ENCODE measurements at regions not wholly inside any gene's neighbourhood (a gene's known extent, or its start where the extent isn't known, plus 50 kb on each side); places are given as distances from the start of the nearest gene placed in this dataset.
"Not testable (repeated sequence)": the region's sequence is repeated elsewhere in the genome, so short reads cannot be mapped to it uniquely, and the experiment has no call there.

DNA sequence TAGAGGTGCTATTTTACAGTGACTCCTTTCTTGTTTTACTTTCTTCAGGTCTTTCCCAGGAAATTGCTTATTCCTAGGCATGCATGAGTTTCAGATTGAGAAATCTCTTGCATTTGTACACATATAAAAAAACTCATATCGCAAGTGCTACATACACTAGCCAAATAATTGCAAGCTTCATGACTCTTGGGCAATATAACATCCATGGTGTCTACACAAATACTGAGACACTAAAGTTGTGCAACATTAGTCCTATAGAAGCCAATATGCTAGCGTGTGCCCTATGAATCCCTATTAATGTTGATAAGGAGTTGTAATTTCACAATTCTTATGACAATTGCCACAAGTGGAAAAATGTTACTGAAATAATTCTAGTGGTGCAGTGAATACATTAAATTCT is 591.0 kb downstream of the ADGRL2 start:
- no peak for DNase-seq

DNA sequence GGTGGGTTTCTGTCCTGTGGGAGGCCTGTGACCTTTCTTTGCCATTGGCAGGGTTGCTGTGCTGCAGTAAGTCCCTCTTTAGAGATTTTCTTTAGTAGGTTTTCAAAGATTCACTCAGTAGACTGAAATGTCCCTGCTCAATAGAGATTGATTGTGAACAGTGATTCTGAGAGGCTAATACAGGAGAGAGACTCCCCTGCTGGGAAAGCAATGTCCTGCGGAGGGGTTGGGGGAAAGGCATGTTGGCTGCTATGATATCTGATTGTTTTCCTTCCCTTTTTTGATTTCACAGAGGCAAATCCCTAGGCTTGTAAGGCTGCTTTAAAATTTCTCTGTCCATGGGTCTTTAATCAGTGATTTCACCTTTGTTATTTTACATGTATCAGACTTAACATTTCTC is 589.9 kb downstream of the ADGRL2 start:
- no peak for DNase-seq

DNA sequence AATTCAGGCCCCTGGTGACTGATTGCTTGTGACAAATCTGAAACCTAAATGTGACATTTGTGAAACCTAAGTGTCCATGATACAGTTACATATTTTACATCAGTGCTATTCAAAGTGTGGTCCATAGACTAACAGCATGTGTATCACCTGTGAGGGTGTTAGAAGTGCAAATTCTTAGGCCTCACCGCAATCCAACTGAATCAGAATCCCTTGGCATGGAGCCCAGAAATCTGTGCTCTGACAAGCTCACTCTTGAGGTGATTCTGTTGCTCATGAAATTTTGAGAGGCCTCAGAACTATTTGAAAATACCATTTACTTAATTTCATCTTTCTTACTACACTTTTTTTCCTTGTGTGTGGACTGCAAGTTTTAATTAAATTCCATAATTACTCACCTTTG is 587.9 kb downstream of the ADGRL2 start:
- no peak for DNase-seq

DNA sequence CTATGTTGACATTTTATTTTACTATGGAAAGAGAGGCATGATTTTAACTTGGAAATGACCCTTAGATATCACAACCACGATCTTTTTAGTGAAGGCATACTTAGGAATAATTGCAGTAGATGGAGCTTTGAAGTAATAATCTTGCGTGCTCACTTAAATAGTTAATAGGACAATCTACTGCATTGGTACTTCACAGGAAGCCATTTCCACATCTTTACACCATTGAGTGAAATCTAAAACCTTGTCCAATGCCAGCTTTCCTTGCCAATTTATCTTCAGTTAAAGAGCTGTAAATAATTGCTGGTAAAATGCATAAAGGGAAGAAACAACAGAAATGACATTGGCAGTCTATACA is 586.3 kb downstream of the ADGRL2 start:
- no peak for DNase-seq

DNA sequence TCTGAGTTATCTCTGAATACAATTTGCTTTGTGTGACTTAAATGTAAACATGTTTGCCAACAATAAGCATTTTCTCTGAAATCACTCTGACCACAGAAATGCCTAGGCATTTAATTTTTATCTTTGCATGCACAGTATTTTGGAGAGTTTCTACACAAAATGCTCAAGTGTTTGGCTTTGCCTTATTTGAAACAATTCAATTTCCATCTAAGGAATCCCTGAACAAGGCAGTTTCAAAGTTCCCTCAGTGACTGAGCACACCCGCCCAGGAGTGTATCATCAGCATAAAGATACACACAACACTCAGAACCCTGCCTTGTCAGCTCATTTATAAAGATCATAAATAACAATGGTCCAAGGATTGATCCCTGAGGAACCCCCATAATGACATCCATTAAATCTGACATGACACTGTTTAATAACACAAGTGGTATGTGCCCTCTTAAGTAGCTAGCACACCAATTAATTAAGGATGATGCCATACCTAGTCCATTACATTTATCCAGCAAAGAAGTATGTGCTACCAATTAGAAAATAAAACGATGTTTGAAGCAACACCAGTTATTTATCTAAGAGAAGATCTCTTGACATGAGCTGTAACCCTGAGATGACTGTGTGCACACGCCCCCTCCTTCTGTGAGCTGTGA is 585.8 kb downstream of the ADGRL2 start:
- DNase-seq: no peak

DNA sequence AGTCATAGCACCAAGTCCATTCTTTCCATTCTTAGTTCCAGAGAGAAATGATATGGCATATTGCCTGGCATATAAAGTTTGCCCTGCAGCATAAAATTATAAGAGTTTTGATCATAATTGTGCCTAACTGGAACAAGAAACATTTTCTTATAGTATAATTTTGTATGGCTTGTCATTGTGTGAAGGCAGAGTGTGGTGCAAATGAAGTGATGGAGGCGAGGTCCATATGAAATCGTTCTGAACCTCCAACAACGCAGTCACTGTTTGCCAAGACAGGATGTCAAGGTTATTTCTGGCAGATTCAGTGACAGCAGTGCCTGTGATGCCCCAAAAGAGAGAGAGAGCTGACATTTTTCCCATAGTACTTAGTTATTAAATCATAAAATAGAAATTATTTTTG is 584.0 kb downstream of the ADGRL2 start:
- no peak for DNase-seq

DNA sequence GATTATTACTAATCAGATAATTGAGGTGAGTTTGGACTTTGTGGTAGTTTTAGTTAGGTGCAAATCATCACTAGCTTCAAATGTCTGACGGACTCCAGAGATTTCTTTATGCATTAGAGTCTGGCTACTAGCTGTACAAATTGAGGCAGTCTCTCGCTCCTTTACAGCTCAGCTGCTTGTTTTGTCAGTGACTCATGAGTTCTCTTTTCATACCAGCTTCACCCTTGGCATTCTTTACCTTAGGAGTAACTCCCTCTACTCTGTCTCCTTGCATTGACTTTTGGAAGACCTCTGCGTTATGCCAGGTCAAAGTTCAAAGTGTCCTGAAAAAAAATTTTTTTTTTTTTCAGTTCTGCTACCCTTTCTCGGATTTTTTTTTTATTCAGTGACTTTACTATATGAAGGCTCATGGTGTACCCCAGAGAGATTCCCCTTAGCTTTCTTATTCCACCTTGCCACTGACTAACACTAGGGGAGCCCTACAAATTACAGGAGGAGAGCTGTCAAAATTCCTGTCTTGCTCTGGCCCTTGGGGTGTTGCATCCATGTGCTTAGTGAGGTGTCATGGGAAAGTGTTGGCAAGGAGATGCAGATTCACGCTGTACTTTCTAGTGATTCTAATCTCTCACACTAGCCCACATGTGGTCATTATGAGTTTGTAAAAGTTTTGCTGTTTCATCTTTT is 576.6 kb downstream of the ADGRL2 start:
- no peak for DNase-seq

DNA sequence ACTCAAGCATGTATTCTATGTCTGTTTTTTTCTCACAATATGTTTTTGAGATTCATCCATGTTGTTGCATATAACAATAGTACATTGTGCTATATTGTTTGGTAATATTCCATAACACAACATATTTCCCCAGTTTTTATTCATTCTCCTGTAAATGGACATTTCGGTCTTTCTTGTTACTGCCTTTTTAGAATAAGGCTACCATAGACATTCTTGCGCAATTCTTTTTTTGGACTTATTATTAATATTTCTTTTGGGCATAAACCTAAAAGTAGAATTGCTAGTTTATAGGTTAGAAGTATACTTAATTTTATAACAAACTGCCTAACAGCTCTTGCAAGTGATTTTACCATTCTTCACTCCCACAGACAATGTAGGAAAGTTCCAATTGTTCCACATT is 573.0 kb downstream of the ADGRL2 start:
- no peak for DNase-seq

DNA sequence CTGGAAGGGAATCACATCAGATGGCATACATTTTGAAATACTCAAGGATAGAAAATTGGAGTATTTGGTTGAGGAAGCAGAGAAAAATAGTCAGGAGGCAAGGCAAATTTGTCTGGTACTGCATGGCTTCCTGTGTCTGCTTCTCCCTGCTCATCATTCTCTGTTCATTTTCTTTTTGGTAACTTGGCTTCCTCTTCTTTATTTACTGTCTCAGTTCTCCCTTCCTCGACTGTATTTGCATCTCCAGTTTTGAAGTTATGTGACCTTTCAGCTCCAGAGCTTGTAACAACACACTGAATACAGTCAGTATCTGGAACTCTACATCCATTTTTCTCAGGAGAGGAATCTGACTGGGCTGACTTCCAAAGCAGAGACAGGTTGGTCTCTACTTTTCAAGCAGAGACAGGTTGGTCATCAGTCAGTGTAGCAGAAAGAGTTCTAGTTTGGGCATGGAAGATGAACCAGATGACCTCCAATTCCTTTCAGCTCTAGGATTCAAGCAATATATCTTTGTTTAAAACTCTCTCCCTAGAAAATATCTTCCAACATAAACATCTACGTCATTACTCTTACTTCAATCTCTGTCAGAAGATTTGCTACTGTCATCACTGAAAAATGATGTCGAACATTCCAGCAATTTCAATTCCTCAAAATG is 571.2 kb downstream of the ADGRL2 start:
- no peak for DNase-seq

DNA sequence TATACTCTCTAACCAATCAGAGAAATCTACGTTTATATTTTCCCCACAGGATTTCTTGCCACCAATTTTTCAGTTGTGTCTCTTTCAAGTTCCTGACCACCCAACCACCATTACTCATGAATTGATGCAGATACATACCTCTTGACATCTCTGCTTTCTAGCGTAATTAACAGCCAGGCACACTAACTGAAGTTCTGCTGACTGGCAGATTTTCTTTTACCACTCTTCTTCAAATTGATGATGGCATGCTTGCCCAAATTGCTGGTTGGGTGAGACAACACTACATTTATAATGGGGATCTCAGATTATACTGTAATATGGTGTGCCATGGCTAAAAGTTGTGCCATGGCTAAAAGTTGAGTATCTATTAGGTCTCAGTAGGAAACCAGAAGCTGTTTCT is 566.7 kb downstream of the ADGRL2 start:
- no peak for DNase-seq

DNA sequence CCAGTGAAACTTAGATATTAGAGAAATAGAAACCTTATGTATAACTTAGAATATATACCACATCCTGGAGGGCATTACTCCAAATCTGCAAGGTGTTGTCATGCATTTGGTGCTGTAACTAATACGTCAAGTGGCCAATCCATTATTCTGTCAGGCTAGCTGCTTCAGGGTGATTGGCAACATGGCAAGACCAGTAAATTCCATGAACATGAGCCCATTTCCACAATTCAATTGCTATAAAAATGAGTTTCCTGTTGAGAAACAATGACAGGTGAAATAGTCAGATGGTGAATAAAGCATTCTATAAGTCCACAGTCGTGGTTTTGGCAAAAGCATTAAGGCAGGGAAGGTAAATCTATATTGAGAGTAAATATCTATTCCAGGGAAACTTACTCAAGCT is 566.0 kb downstream of the ADGRL2 start:
- no peak for DNase-seq

DNA sequence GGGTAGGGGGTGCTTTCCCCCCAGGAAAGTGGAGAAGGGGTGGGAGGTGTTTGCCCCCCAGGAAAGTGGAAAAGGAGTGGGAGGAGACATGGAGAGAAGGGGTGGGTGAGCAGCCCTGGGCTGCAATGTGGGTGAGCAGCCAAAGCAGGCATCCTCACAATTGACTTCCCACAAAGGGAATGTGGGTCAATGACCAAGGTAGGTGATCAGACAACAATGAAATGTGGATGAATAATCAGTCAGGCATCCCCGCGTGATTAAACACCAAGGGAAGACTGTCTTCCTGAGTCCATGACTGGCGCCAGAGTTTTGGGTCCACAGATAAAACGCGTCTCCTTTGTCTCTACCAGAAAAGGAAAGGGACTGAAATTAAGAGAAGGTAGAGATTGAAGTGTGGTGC is 558.8 kb downstream of the ADGRL2 start:
- DNase-seq: not testable (repeated sequence)

DNA sequence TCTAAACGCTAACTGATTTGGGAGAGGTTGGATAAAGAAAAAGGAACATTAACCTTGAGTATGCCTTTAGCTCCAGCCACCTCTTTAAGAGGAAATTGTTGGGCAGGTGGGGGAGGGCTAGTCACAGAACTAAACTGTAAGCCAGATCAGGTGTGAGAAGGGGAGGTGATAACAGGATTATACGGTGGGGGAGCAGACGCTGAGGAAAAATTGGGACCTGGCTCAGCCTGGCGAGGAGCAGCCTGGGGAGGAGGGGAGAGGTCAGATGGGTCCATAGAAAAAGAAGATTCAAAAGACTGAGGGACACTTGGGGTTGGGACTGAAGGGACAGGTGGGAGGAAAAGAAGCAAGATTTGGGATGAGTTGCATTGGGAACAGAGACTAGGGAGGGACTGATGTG is 558.0 kb downstream of the ADGRL2 start:
- DNase-seq: not testable (repeated sequence)

DNA sequence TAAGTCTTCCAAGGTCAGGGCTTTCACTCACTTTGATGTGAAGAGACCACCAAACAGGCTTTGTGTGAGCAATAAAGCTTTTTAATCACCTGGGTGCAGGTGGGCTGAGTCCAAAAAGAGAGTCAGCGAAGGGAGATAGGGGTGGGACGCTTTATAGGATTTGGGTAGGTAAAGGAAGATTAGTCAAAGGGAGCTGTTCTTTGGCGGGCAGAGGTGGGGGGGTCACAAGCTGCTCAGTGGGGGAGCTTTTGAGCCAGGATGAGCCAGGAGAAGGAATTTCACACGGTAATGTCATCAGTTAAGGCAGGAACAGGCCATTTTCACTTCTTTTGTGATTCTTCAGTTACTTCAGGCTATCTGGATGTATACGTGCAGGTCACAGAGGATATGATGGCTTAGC is 553.8 kb downstream of the ADGRL2 start:
- DNase-seq: not testable (repeated sequence)

DNA sequence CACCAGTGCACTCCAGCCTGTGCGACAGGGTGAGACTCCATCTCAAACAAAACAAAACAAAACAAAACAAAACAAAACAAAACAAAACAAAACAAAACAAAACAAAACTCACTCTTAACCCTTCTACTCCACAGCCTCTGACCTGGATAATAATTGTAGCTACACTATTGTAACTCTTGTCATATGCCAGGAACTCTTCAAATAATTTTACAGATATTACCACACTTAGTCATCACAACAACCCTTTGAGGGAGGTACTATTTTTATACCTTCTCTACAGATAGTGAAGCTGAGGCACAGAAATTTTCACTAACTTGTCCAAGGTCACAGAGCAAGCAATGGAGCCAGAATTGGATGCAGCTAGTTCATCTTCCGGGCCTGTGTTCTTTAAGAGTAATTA is 547.8 kb downstream of the ADGRL2 start:
- no peak for DNase-seq

DNA sequence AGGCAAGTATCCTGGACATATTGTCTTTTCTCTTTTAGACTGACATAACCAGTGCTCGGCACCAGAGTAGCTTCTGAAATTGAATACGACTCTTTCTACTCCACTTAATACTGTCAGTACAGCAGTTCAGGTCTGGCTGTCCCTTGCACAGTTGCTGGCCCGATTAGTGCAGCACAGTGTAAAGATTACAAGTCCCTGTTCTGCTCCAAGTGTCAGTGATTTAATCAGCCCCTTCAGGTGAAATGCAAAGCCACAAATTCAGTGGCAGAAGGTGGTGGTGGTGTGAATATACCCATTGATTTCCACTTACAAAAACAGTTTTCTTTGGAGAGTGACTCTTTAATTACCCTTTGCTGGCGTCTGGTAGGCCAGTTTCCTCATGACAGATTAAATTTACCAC is 545.4 kb downstream of the ADGRL2 start:
- DNase-seq: no peak

DNA sequence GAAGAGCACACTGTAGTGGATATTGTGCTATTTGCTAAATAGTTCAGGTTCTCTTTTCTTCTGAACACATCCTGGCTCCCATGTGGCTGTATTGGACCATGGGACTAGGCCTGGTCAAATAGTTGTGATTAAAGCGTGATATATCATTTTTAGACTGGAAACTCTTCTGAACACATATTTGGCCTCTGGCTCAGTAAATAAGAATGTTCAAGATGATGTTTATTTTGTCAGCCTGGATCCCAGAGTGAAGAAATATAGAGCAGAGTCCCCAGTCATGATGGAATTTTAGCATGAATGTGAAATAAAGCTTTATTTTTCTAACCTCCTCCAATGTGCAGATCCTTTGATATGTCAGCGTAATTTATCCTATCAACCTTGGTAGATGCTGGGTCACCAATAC is 542.6 kb downstream of the ADGRL2 start:
- DNase-seq: no peak

DNA sequence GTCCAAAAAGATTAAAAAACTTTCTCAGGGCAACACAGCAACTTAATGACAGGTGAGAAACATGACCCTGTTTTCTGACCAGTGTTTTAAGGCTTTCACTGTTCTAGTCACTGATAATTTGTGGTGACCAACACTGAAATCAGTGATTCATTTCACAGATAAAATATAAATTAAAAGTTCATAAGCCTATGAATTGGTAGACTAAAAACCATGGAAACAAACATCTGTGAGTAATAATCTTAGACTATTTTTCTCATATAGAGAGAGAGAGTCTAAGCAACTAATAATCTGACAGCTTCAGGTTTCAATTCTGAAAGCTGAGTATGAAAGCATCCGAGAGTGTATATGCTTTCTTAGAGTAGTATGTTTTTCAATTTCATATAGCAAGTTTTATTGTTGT is 536.9 kb downstream of the ADGRL2 start:
- DNase-seq: no peak

DNA sequence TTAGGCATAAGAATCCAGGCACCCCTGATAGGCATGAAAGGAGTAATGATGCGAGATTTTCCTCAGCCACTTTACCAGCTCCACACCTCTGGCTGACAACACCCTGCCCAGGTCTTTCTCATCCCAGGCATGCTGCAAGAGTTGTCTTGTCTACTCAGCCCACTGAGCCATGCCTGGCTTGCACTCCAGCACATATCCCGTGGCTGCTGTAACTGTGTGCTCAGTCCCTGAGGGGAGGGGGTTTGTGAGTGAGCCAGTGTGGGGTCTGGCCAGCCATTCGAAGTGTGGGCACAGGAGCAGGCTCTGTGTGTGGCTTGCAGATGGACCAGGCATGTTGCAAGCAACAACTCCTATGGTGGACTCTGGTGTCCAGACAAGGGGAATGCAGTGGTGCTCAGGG is 529.6 kb downstream of the ADGRL2 start:
- no peak for DNase-seq

DNA sequence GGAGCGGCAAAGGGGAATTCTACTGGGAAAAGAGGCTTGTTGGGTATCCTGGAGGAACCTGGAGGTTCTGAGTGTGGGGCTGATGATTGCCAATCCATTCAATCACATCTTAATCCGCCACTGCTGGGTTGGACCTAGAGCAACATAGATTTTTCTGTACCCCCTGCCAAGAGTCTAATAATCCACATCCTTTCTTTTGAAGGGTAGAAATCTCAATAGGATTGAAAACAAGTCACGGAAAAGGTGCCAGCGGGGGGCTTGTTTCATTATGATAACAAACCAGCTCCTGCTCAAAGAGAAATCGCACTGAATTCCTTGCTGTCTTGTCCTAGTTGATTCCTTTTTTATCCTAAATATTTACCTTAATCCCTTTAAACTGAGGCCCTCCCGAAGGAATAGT is 528.5 kb downstream of the ADGRL2 start:
- DNase-seq: no peak

DNA sequence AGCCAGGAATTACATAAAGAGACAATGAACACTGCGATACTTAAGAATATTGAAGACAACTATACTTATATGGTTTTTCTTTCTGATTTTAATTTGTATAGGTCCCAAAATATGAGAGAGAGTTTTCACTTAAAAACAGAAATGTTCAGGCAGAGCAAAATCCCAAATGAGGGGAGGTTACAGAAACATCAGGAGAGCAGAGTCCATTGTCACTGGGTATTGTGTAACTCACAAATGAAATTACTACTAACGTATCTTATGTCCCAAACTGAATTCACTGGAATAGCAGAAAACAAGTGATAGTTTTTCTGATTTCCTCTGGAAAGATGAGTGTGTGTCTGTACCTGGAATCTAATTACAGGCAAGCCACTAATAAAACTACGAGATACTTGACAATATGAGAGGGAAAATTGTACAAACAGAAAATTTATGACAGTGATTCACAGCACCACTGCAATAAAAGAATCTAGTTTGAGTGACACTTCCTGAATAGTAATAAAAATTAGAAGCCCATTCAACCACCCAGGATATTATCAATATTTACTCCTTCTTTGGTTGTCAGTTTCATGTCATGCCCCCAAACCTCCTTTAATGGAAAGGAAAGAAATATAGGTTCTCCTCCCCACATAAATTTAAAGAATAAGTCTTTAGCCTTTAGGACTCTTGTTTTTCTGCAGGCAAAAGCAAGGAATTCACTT is 522.6 kb downstream of the ADGRL2 start:
- DNase-seq: no peak

DNA sequence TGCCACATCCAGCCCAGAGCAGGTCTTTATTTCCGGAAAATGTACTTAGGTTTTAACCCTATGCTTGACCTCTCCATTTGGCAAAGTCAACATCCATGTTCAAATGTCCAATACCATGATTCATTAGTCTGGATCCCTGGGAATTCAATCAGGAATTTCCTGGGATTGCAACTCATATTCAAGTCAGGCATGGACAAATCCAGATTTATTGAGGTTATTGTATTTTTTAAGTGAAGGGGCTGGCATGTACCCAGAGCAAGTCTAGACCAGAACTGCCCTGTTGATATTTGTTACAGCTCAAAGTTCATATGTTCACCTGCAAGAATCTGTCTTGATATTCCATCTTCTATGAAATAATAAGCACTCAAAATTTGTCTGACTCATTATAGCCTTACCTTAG is 521.1 kb downstream of the ADGRL2 start:
- no peak for DNase-seq

DNA sequence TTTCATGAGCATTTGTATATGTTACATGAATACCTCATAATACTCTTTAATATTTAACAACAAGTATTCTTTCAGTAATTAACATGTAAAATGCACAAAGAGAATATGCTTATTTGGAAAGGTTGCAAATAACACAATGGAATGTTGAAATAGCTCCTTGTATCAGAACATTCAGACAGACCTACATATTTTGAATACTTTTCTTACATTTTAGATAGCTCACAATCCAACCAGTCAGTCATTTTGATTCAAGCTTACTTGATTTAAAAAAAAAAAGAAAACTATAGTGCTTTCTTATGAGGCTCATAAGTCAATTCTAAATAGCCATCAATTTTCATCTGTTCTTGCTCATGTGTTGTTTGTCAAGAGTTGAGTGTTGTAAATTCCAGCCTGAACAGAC is 518.8 kb downstream of the ADGRL2 start:
- DNase-seq: no peak

DNA sequence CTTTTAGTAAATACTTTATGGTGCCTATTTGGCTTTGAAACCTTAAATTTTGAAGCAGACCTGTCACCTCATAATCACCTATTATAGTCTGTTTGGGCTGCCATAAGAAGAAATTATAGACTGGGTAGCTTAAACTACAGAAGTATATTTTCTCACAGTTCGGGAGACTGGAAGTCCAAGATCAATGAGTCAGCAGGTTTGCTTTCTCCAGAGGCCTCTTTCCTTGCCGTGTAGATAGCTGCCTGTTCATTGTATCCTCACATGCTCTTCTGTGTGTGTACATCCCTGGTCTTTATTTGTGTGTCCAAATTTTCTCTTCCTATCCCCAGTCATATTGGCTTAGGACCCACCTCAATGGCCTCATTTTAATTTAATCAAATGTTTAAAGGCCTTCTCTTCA is 518.2 kb downstream of the ADGRL2 start:
- no peak for DNase-seq
